Loucy (cell line): ENCODE measurements at regions not wholly inside any gene's neighbourhood (a gene's known extent, or its start where the extent isn't known, plus 50 kb on each side); places are given as distances from the start of the nearest gene placed in this dataset.
A peak's percentile ranks its signal among the peaks of the same experiment; 100 is the strongest.

Experiments used
- H2AFZ ChIP-seq: fragments of 200-600 bp; sonication (generic); 2 replicates; pipeline ENCODE4 v1.6.0; 2016; ENCODE audit warnings: antibody characterized with exemption, mild to moderate bottlenecking, low read length, moderate library complexity
- H3F3A ChIP-seq: fragments of 200-600 bp; 2 replicates; pipeline ENCODE4 v1.6.0; 2016; ENCODE audit warnings: antibody characterized with exemption, low read depth, mild to moderate bottlenecking
- H3K27me3 ChIP-seq: fragments of 200-600 bp; sonication (generic); 2 replicates; pipeline ENCODE4 v1.6.1; 2014; ENCODE audit warnings: low read length, mild to moderate bottlenecking; ENCODE audit not compliant: insufficient read depth, poor library complexity, severe bottlenecking
- H3K36me3 ChIP-seq: fragments of 200-600 bp; sonication (generic); 2 replicates; pipeline ENCODE4 v1.6.1; 2016; ENCODE audit warnings: low read length; ENCODE audit not compliant: insufficient read depth
- H3K4me1 ChIP-seq: fragments of 200-600 bp; sonication (generic); 2 replicates; pipeline ENCODE4 v1.5.1; 2014; ENCODE audit warnings: low read length, mild to moderate bottlenecking; ENCODE audit not compliant: insufficient read depth, poor library complexity, severe bottlenecking
- H3K4me2 ChIP-seq: fragments of 200-600 bp; sonication (generic); 2 replicates; pipeline ENCODE4 v1.6.0; 2014; ENCODE audit warnings: antibody characterized with exemption, low read length, low read depth, mild to moderate bottlenecking; ENCODE audit not compliant: poor library complexity, severe bottlenecking
- H3K4me3 ChIP-seq: fragments of 200-600 bp; sonication (generic); 2 replicates; pipeline ENCODE4 v1.5.1; 2014; ENCODE audit warnings: low read length, mild to moderate bottlenecking, mixed read lengths; ENCODE audit not compliant: poor library complexity, severe bottlenecking
- H3K79me2 ChIP-seq: fragments of 200-600 bp; sonication (generic); 2 replicates; pipeline ENCODE4 v1.6.1; 2014; ENCODE audit warnings: low read length; ENCODE audit not compliant: insufficient read depth
- H3K9ac ChIP-seq: fragments of 200-600 bp; sonication (generic); 2 replicates; pipeline ENCODE4 v1.6.0; 2014; ENCODE audit warnings: mild to moderate bottlenecking, low read depth, low read length, moderate library complexity; ENCODE audit not compliant: poor library complexity, severe bottlenecking
- H3K9me2 ChIP-seq: fragments of 200-600 bp; sonication (generic); replicated peaks from 2 replicates; pipeline ENCODE4 v1.6.1; 2016; ENCODE audit warnings: low read depth, low read length, mixed read lengths
- H3K9me3 ChIP-seq: fragments of 200-600 bp; sonication (generic); 2 replicates; pipeline ENCODE4 v1.6.1; 2014; ENCODE audit warnings: mild to moderate bottlenecking, antibody characterized with exemption, low read length, low read depth; ENCODE audit not compliant: insufficient read depth
- H4K20me1 ChIP-seq: fragments of 200-600 bp; sonication (generic); 2 replicates; pipeline ENCODE4 v1.6.0; 2014; ENCODE audit warnings: antibody characterized with exemption, low read length, mild to moderate bottlenecking; ENCODE audit not compliant: insufficient read depth, poor library complexity, severe bottlenecking
- EZH2phosphoT487 ChIP-seq: fragments of 200-600 bp; IDR thresholded peaks from 2 replicates; pipeline ENCODE4 v1.6.1; 2018; ENCODE audit warnings: antibody characterized with exemption, mild to moderate bottlenecking, moderate library complexity, borderline replicate concordance
- TF ChIP-seq, protein P1 (sequence below): fragments of 200-600 bp; sonication (generic); conservative IDR thresholded peaks from 2 replicates; pipeline ENCODE4 v1.5.1; 2014; ENCODE audit warnings: mild to moderate bottlenecking, antibody characterized with exemption, low read length

DNA sequence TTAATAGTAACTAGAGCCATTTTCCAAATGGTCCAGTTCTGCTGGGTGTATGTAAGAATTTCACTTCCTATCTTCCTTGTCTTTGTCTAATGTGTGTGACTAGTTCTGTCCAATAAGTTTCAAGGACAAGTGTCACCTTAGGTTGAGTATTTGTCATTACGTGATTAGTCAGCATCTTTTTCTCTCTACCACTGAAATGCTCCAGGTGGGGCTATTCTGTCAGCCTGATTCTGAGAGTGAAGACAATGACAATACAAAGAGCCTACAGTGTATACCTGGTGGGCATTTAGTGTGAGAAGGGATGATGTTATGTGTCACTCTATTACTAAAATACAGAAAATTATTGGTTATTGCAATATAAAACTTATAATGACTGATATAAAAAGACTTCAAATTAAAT, 876.3 kb downstream of the C4orf33 start:
- no peaks in the 10 kb centered on the region for H3K79me2 ChIP-seq
- H3K4me1 ChIP-seq: no peaks in the 10 kb centered on the region
- H4K20me1 ChIP-seq: no peaks in the 10 kb centered on the region
- H3K36me3 ChIP-seq: no peaks in the 10 kb centered on the region
- no peak overlapping the region for H3K9ac ChIP-seq
- H3K9me2 ChIP-seq: no peaks in the 10 kb centered on the region
- H3K9me3 ChIP-seq: no peaks in the 10 kb centered on the region
- H3K4me2 ChIP-seq: no peak overlapping the region
- H3K27me3 ChIP-seq: no peaks in the 10 kb centered on the region
- H3K4me3 ChIP-seq: no peak overlapping the region
- H2AFZ ChIP-seq: no peak overlapping the region
- no peaks in the 10 kb centered on the region for H3F3A ChIP-seq
- no peak for TF ChIP-seq EZH2phosphoT487
- TF ChIP-seq, protein P1, sequence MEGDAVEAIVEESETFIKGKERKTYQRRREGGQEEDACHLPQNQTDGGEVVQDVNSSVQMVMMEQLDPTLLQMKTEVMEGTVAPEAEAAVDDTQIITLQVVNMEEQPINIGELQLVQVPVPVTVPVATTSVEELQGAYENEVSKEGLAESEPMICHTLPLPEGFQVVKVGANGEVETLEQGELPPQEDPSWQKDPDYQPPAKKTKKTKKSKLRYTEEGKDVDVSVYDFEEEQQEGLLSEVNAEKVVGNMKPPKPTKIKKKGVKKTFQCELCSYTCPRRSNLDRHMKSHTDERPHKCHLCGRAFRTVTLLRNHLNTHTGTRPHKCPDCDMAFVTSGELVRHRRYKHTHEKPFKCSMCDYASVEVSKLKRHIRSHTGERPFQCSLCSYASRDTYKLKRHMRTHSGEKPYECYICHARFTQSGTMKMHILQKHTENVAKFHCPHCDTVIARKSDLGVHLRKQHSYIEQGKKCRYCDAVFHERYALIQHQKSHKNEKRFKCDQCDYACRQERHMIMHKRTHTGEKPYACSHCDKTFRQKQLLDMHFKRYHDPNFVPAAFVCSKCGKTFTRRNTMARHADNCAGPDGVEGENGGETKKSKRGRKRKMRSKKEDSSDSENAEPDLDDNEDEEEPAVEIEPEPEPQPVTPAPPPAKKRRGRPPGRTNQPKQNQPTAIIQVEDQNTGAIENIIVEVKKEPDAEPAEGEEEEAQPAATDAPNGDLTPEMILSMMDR: peak; percentile 28; the same call in 1 of the 2 replicates

DNA sequence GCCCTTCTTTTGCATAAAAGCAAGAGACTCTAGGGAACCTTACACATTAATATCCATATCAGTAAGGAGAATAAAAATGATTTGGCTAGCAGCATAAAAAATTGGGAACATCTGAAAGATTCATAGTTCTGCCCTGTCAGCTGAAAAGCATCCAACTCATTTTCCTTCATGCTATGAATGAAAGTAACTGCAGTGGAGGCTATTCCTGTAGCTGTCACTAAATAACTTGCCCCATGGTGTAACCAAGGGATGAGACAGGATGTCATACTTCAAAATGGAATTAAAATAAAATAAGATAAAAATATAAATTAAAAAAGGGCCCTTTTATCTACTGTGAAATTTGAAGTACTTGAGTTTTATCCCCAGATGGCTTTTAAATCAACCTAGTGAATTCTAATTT, 878.8 kb downstream of the C4orf33 start:
- Histone ChIP-seq H3K27me3 (no peaks in the 10 kb centered on the region), H3K4me1 (no peaks in the 10 kb centered on the region), H3K4me3 (no peak overlapping the region), H2AFZ (no peak overlapping the region), H3K9me3 (no peaks in the 10 kb centered on the region), H4K20me1 (no peaks in the 10 kb centered on the region), H3F3A (no peaks in the 10 kb centered on the region), H3K9me2 (no peaks in the 10 kb centered on the region), H3K9ac (no peak overlapping the region), H3K79me2 (no peaks in the 10 kb centered on the region), H3K36me3 (no peaks in the 10 kb centered on the region), H3K4me2 (no peak overlapping the region)
- TF ChIP-seq, protein P1: no peak
- no peak for TF ChIP-seq EZH2phosphoT487

DNA sequence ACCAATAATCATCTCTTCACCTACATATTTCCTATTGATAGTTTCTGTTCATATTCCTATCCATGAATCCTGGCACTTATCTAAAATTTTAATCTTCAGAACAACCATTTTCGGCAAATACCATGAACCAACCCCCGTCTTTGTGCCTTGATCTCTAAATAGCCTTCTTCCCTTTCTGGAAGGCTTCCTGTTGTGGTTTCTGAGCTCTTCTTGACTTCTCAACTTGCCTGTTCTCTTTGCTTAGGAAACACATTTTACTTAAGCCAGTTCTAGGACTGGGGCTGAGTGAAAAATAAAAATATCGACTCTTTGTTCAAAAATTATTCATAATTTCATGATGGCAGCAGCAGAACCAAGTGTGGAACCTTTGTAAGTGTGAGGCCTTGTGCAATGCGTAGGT, 882.4 kb downstream of the C4orf33 start:
- no peak overlapping the region for H3K4me2 ChIP-seq
- H3K27me3 ChIP-seq: no peaks in the 10 kb centered on the region
- H3K4me1 ChIP-seq: no peaks in the 10 kb centered on the region
- no peaks in the 10 kb centered on the region for H3K36me3 ChIP-seq
- H4K20me1 ChIP-seq: no peaks in the 10 kb centered on the region
- H3K4me3 ChIP-seq: no peak overlapping the region
- TF ChIP-seq, protein P1: no peak
- TF ChIP-seq EZH2phosphoT487: no peak
- no peaks in the 10 kb centered on the region for H3K9me3 ChIP-seq
- no peak overlapping the region for H2AFZ ChIP-seq
- no peaks in the 10 kb centered on the region for H3K79me2 ChIP-seq
- H3F3A ChIP-seq: no peaks in the 10 kb centered on the region
- no peak overlapping the region for H3K9ac ChIP-seq
- no peaks in the 10 kb centered on the region for H3K9me2 ChIP-seq
